ENCODE measurements at regions not wholly inside any gene's neighbourhood (a gene's known extent, or its start where the extent isn't known, plus 50 kb on each side); places are given as distances from the start of the nearest gene placed in this dataset.

- TF ChIP-seq CTCF (IDR thresholded peaks at IDR 0.05) (no peak), POLR2A (IDR thresholded peaks at IDR 0.05) (no peak)
- WGBS, 2 donors, result 60 to 66% methylated on average over 2 of the region's 2 CpGs
- H3K4me3 ChIP-seq (ENCODE audit: low read depth, poor library complexity, severe bottlenecking), result no peak overlapping the region
- no peak for DNase-seq (ENCODE audit: low spot score in 2 of 2)
- intact Hi-C loops (cut with DNase I; ENCODE audit: low total_unique reads), result no loop called here
Observed at GRCh38 chr18:73593207-73593606, 554.4 kb downstream of the FBXO15 start.

GRCh38 chr18:73590950-73591349 is 556.7 kb downstream of the FBXO15 start:
- no peak for DNase-seq (ENCODE audit: low spot score in 2 of 2)
- WGBS, 2 donors, result 90% methylated on average over 4 of the region's 4 CpGs
- intact Hi-C loops (cut with DNase I; ENCODE audit: low total_unique reads), result no loop called here
- H3K4me3 ChIP-seq (ENCODE audit: low read depth, poor library complexity, severe bottlenecking), result no peak overlapping the region
- TF ChIP-seq CTCF (IDR thresholded peaks at IDR 0.05) (no peak), POLR2A (IDR thresholded peaks at IDR 0.05) (no peak)

- DNase-seq (ENCODE audit: low spot score in 2 of 2), result no peak
- no peak overlapping the region for H3K4me3 ChIP-seq (ENCODE audit: low read depth, poor library complexity, severe bottlenecking)
- TF ChIP-seq CTCF (IDR thresholded peaks at IDR 0.05), result no peak
- no peak for TF ChIP-seq POLR2A (IDR thresholded peaks at IDR 0.05)
- intact Hi-C loops (cut with DNase I; ENCODE audit: low total_unique reads), result no loop called here
Observed at GRCh38 chr18:73579698-73580097, 567.9 kb downstream of the FBXO15 start.

GRCh38 chr18:73577365-73577764 is 570.3 kb downstream of the FBXO15 start:
- TF ChIP-seq CTCF (IDR thresholded peaks at IDR 0.05) (no peak), POLR2A (IDR thresholded peaks at IDR 0.05) (no peak)
- no peak for DNase-seq (ENCODE audit: low spot score in 2 of 2)
- intact Hi-C loops (cut with DNase I; ENCODE audit: low total_unique reads), result no loop called here
- 61 to 79% methylated on average over 1 of the region's 1 CpG for WGBS, 2 donors
- no peak overlapping the region for H3K4me3 ChIP-seq (ENCODE audit: low read depth, poor library complexity, severe bottlenecking)

- no peak for TF ChIP-seq CTCF (IDR thresholded peaks at IDR 0.05)
- TF ChIP-seq POLR2A (IDR thresholded peaks at IDR 0.05), result no peak
- no peak overlapping the region for H3K4me3 ChIP-seq (ENCODE audit: low read depth, poor library complexity, severe bottlenecking)
- WGBS, 2 donors, result 74 to 89% methylated on average over 1 of the region's 1 CpG
- no peak for DNase-seq (ENCODE audit: low spot score in 2 of 2)
- intact Hi-C loops (cut with DNase I; ENCODE audit: low total_unique reads), result no loop called here
Observed at GRCh38 chr18:73563901-73564472, 583.6 kb downstream of the FBXO15 start.

- intact Hi-C loops (cut with DNase I; ENCODE audit: low total_unique reads), result no loop called here
- no peak overlapping the region for H3K4me3 ChIP-seq (ENCODE audit: low read depth, poor library complexity, severe bottlenecking)
- DNase-seq (ENCODE audit: low spot score in 2 of 2), result no peak
- TF ChIP-seq POLR2A (IDR thresholded peaks at IDR 0.05) (no peak), CTCF (IDR thresholded peaks at IDR 0.05) (no peak)
- 60 to 62% methylated on average over 4 of the region's 4 CpGs for WGBS, 2 donors
Observed at GRCh38 chr18:73563345-73563744, 584.3 kb downstream of the FBXO15 start.
